ENCODE measurements at regions not wholly inside any gene's neighbourhood (a gene's known extent, or its start where the extent isn't known, plus 50 kb on each side); places are given as distances from the start of the nearest gene placed in this dataset.

DNA sequence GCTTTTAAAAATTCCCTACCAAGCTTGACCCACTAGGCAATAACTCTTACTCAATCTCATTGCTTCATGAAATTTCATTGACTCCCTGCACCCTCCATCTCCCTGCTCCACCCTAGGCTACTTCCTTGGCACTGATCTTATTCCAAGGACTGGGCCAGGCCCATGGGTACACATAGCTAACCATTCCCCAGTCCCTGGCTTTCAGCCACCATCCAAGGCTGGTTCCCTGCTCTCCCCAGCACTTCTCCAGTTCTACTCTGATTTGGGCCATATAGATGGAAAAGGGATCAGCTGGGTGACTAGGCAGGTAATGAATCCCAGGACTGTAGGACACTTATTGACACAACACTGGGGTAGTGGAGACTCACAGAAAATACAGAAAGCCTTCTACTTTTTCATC, 88.1 kb upstream of the NEO1 start:
- TF ChIP-seq, protein P1, sequence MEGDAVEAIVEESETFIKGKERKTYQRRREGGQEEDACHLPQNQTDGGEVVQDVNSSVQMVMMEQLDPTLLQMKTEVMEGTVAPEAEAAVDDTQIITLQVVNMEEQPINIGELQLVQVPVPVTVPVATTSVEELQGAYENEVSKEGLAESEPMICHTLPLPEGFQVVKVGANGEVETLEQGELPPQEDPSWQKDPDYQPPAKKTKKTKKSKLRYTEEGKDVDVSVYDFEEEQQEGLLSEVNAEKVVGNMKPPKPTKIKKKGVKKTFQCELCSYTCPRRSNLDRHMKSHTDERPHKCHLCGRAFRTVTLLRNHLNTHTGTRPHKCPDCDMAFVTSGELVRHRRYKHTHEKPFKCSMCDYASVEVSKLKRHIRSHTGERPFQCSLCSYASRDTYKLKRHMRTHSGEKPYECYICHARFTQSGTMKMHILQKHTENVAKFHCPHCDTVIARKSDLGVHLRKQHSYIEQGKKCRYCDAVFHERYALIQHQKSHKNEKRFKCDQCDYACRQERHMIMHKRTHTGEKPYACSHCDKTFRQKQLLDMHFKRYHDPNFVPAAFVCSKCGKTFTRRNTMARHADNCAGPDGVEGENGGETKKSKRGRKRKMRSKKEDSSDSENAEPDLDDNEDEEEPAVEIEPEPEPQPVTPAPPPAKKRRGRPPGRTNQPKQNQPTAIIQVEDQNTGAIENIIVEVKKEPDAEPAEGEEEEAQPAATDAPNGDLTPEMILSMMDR (conservative IDR thresholded peaks at IDR 0.05; ENCODE audit: low read depth, low read length): no peak
- no peak for TF ChIP-seq EZH2 (IDR thresholded peaks at IDR 0.05; ENCODE audit: borderline replicate concordance, low read depth, low read length, poor library complexity, severe bottlenecking)
